Stromal cell of bone marrow (primary cell): ENCODE measurements at regions not wholly inside any gene's neighbourhood (a gene's known extent, or its start where the extent isn't known, plus 50 kb on each side); places are given as distances from the start of the nearest gene placed in this dataset.
A peak's percentile ranks its signal among the peaks of the same experiment; 100 is the strongest.

Source experiments
- DNase-seq: peaks from one replicate; pipeline ENCODE4 v3.0.0-alpha.2; 2012; ENCODE audit warnings: low read depth

GRCh38 chr6:53413326-53413725, 64.6 kb upstream of the ELOVL5 start:
- no peak for DNase-seq

- DNase-seq, result no peak
These were observed 64.0 kb upstream of the ELOVL5 start for GRCh38 chr6:53412751-53413150.

GRCh38 chr6:53412021-53412715, 63.4 kb upstream of the ELOVL5 start:
- DNase-seq, result no peak

GRCh38 chr6:53411451-53411850, 62.7 kb upstream of the ELOVL5 start:
- DNase-seq, result no peak

GRCh38 chr6:53410508-53411258, 61.9 kb upstream of the ELOVL5 start:
- peak; percentile 36 for DNase-seq

- no peak for DNase-seq
These were observed 60.1 kb upstream of the ELOVL5 start for GRCh38 chr6:53408826-53409225.

- DNase-seq, result no peak
These were observed 50.2 kb upstream of the ELOVL5 start for GRCh38 chr6:53399027-53399344.

GRCh38 chr6:53398247-53399026, 49.7 kb upstream of the ELOVL5 start:
- no peak for DNase-seq
